Upper lobe of right lung (tissue), 1 donor: ENCODE measurements at regions not wholly inside any gene's neighbourhood (a gene's known extent, or its start where the extent isn't known, plus 50 kb on each side); places are given as distances from the start of the nearest gene placed in this dataset.

Experiments
- ATAC-seq: fragments of 200-7000 bp; cut with Tn5 transposase; one replicate; pipeline ENCODE4 v1.9.1; 2020; ENCODE audit warnings: mild to moderate bottlenecking, moderate library complexity
- DNase-seq: peaks from one replicate; pipeline ENCODE4 v3.0.0-alpha.2; 2020
- H3K27ac ChIP-seq: fragments of 200-600 bp; one replicate; pipeline ENCODE4 v1.8.0; 2022
- H3K27me3 ChIP-seq: fragments of 200-600 bp; one replicate; pipeline ENCODE4 v1.8.0; 2022; ENCODE audit warnings: mild to moderate bottlenecking
- H3K36me3 ChIP-seq: fragments of 200-600 bp; one replicate; pipeline ENCODE4 v1.8.0; 2022
- H3K4me1 ChIP-seq: fragments of 200-600 bp; one replicate; pipeline ENCODE4 v1.8.0; 2022
- H3K4me3 ChIP-seq: fragments of 200-600 bp; one replicate; pipeline ENCODE4 v1.8.0; 2022; ENCODE audit warnings: mild to moderate bottlenecking
- H3K9me3 ChIP-seq: fragments of 200-600 bp; one replicate; pipeline ENCODE4 v1.8.0; 2022
- intact Hi-C: fragments of 100-400 bp; cut with DNase I; formaldehyde crosslinking; loops from one replicate; pipeline ENCODE4 v1.11.0; 2022
- TF ChIP-seq, protein P1 (sequence below): fragments of 200-600 bp; IDR thresholded peaks from one replicate; pipeline ENCODE4 v1.8.0; 2022; ENCODE audit warnings: antibody characterized with exemption
- donor health status: DM: no; HTN: yes; CAD: no; lungs with severe emphysema.

- Histone ChIP-seq H3K27ac (no peak overlapping the region), H3K27me3 (no peaks in the 10 kb centered on the region), H3K36me3 (no peaks in the 10 kb centered on the region), H3K9me3 (no peaks in the 10 kb centered on the region), H3K4me1 (no peaks in the 10 kb centered on the region), H3K4me3 (no peak overlapping the region)
- intact Hi-C loops, result no loop called here
- TF ChIP-seq, protein P1, sequence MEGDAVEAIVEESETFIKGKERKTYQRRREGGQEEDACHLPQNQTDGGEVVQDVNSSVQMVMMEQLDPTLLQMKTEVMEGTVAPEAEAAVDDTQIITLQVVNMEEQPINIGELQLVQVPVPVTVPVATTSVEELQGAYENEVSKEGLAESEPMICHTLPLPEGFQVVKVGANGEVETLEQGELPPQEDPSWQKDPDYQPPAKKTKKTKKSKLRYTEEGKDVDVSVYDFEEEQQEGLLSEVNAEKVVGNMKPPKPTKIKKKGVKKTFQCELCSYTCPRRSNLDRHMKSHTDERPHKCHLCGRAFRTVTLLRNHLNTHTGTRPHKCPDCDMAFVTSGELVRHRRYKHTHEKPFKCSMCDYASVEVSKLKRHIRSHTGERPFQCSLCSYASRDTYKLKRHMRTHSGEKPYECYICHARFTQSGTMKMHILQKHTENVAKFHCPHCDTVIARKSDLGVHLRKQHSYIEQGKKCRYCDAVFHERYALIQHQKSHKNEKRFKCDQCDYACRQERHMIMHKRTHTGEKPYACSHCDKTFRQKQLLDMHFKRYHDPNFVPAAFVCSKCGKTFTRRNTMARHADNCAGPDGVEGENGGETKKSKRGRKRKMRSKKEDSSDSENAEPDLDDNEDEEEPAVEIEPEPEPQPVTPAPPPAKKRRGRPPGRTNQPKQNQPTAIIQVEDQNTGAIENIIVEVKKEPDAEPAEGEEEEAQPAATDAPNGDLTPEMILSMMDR, result no peak
- ATAC-seq, result no peak
- DNase-seq, result no peak
Measured at GRCh38 chr9:99601571-99602111, 220.0 kb upstream of the NR4A3 start.

DNA sequence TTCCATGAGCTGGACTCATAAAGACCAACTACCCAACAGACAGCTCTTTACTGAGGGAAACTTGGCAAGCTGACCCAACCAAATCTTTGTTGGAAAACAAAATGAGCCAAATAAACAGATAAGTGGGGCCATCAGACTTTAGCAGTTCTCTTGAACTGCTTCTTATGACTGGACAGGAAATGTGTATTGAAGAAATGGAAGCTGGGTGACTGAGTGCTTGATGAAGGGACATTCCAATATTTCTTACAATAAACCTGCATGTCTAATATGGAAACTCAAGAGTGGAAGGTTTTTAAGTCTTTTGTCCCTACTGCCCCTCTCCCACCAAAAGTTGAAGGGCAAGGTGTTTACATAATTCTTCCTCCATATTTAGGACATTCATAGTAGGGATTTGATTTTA lies 218.8 kb upstream of the NR4A3 start:
- Histone ChIP-seq H3K27ac (no peak overlapping the region), H3K36me3 (no peaks in the 10 kb centered on the region), H3K4me1 (no peaks in the 10 kb centered on the region), H3K9me3 (no peaks in the 10 kb centered on the region), H3K27me3 (no peaks in the 10 kb centered on the region), H3K4me3 (no peak overlapping the region)
- intact Hi-C loops, result no loop called here
- ATAC-seq, result no peak
- TF ChIP-seq, protein P1, result no peak
- no peak for DNase-seq

GRCh38 chr9:99605016-99605743 lies 216.5 kb upstream of the NR4A3 start:
- no peak overlapping the region for H3K4me3 ChIP-seq
- no peaks in the 10 kb centered on the region for H3K36me3 ChIP-seq
- H3K27ac ChIP-seq, result no peak overlapping the region
- H3K9me3 ChIP-seq, result no peaks in the 10 kb centered on the region
- no peaks in the 10 kb centered on the region for H3K4me1 ChIP-seq
- TF ChIP-seq, protein P1, result no peak
- DNase-seq (no peak), ATAC-seq (no peak)
- no peaks in the 10 kb centered on the region for H3K27me3 ChIP-seq
- intact Hi-C loops, result no loop called here

DNA sequence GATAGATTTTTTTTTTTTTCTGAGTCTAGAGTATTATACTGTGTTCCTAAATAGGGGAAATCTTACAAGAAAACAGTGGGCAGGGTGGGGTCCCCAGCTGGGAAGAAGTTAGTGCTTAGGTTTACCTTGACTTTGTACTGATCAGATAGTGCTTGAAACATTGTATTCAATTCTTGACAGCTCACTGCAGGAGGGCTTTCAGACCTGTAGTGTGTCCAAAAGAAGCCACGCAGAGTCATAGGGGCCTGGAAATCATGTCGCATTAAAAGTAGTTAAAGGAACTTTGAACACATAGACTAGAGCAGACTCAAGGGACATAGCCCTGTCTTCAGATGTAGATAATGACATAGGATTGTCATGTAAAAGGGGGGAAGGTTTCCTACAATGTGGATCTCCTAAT lies 215.4 kb upstream of the NR4A3 start:
- Histone ChIP-seq H3K36me3 (no peaks in the 10 kb centered on the region), H3K9me3 (no peaks in the 10 kb centered on the region), H3K4me1 (no peaks in the 10 kb centered on the region), H3K4me3 (no peak overlapping the region), H3K27ac (no peak overlapping the region), H3K27me3 (no peaks in the 10 kb centered on the region)
- intact Hi-C loops, result no loop called here
- ATAC-seq (no peak), DNase-seq (no peak)
- TF ChIP-seq, protein P1, result no peak

GRCh38 chr9:99606957-99607356 lies 214.7 kb upstream of the NR4A3 start:
- intact Hi-C loops, result no loop called here
- no peaks in the 10 kb centered on the region for H3K36me3 ChIP-seq
- no peak for DNase-seq
- H3K4me3 ChIP-seq, result no peak overlapping the region
- H3K4me1 ChIP-seq, result no peaks in the 10 kb centered on the region
- H3K9me3 ChIP-seq, result no peaks in the 10 kb centered on the region
- ATAC-seq, result no peak
- H3K27ac ChIP-seq, result no peak overlapping the region
- H3K27me3 ChIP-seq, result no peaks in the 10 kb centered on the region
- TF ChIP-seq, protein P1, result no peak
